ENCODE measurements at regions not wholly inside any gene's neighbourhood (a gene's known extent, or its start where the extent isn't known, plus 50 kb on each side); places are given as distances from the start of the nearest gene placed in this dataset.

- no peaks in the 10 kb centered on the region for H3K79me2 ChIP-seq (ENCODE audit: control insufficient read depth, insufficient read depth, low read length)
- no peak overlapping the region for H3K27ac ChIP-seq (ENCODE audit: insufficient read depth, low read length)
- peak overlapping the region in 1 of 4 experiments; percentile 45 for H3K4me3 ChIP-seq (replicated peaks in 1 of 4; ENCODE audit: control extremely low read depth in 1 of 4, insufficient read depth in 1 of 4, low read depth in 3 of 4, low read length in 4 of 4)
- no peaks in the 10 kb centered on the region for H3K4me1 ChIP-seq (ENCODE audit: control insufficient read depth, extremely low read depth, insufficient read depth, low read length)
- H3K9me3 ChIP-seq (ENCODE audit: control insufficient read depth, insufficient read depth, low read depth, low read length), result no peaks in the 10 kb centered on the region
- no peak overlapping the region for H3K4me2 ChIP-seq (ENCODE audit: extremely low read depth, insufficient read depth, low read length)
- H3K9ac ChIP-seq (ENCODE audit: insufficient read depth, low read length), result no peak overlapping the region
- H3K27me3 ChIP-seq (ENCODE audit: control insufficient read depth, insufficient read depth, low read length), result no peaks in the 10 kb centered on the region
- TF ChIP-seq CTCF (conservative IDR thresholded peaks at IDR 0.05 in 1 of 2, IDR thresholded peaks at IDR 0.05 in 1 of 2; ENCODE audit: low read depth in 1 of 2, low read length in 2 of 2), result no peak
- TF ChIP-seq EZH2 (IDR thresholded peaks at IDR 0.05; ENCODE audit: low read length, missing control alignments), result no peak
- H3K36me3 ChIP-seq (ENCODE audit: control insufficient read depth, insufficient read depth, low read length), result no peaks in the 10 kb centered on the region
- peak in 1 of 2 donors; percentile 5 for DNase-seq (ENCODE audit: low read depth in 2 of 2)
- H4K20me1 ChIP-seq (ENCODE audit: control insufficient read depth, extremely low read depth, insufficient read depth, low read length), result no peaks in the 10 kb centered on the region
- peak overlapping the region; percentile 27 for H2AFZ ChIP-seq (ENCODE audit: low read length)
These were observed 364.0 kb downstream of the GPD2 start for GRCh38 chr2:156800065-156800653.

- Histone ChIP-seq H3K27me3 (ENCODE audit: control insufficient read depth, insufficient read depth, low read length) (no peaks in the 10 kb centered on the region), H3K9ac (ENCODE audit: insufficient read depth, low read length) (no peak overlapping the region), H3K79me2 (ENCODE audit: control insufficient read depth, insufficient read depth, low read length) (no peaks in the 10 kb centered on the region), H3K9me3 (ENCODE audit: control insufficient read depth, insufficient read depth, low read depth, low read length) (no peaks in the 10 kb centered on the region), H3K27ac (ENCODE audit: insufficient read depth, low read length) (no peak overlapping the region), H3K4me1 (ENCODE audit: control insufficient read depth, extremely low read depth, insufficient read depth, low read length) (no peaks in the 10 kb centered on the region), H2AFZ (ENCODE audit: low read length) (no peak overlapping the region), H3K36me3 (ENCODE audit: control insufficient read depth, insufficient read depth, low read length) (no peaks in the 10 kb centered on the region), H3K4me2 (ENCODE audit: extremely low read depth, insufficient read depth, low read length) (no peak overlapping the region), H3K4me3 (replicated peaks in 1 of 4; ENCODE audit: control extremely low read depth in 1 of 4, insufficient read depth in 1 of 4, low read depth in 3 of 4, low read length in 4 of 4) (peak overlapping the region in 1 of 4 experiments; percentile 45), H4K20me1 (ENCODE audit: control insufficient read depth, extremely low read depth, insufficient read depth, low read length) (no peaks in the 10 kb centered on the region)
- DNase-seq (ENCODE audit: low read depth in 2 of 2), result peak; percentile 11 to 18
- TF ChIP-seq EZH2 (IDR thresholded peaks at IDR 0.05; ENCODE audit: low read length, missing control alignments), result no peak
- TF ChIP-seq CTCF (conservative IDR thresholded peaks at IDR 0.05 in 1 of 2, IDR thresholded peaks at IDR 0.05 in 1 of 2; ENCODE audit: low read depth in 1 of 2, low read length in 2 of 2), result no peak
These were observed 364.7 kb downstream of the GPD2 start for GRCh38 chr2:156800781-156801361.

- Histone ChIP-seq H3K36me3 (ENCODE audit: control insufficient read depth, insufficient read depth, low read length) (no peaks in the 10 kb centered on the region), H3K4me3 (replicated peaks in 1 of 4; ENCODE audit: control extremely low read depth in 1 of 4, insufficient read depth in 1 of 4, low read depth in 3 of 4, low read length in 4 of 4) (no peak overlapping the region), H3K4me2 (ENCODE audit: extremely low read depth, insufficient read depth, low read length) (no peak overlapping the region), H3K79me2 (ENCODE audit: control insufficient read depth, insufficient read depth, low read length) (no peaks in the 10 kb centered on the region), H3K9me3 (ENCODE audit: control insufficient read depth, insufficient read depth, low read depth, low read length) (no peaks in the 10 kb centered on the region), H4K20me1 (ENCODE audit: control insufficient read depth, extremely low read depth, insufficient read depth, low read length) (no peaks in the 10 kb centered on the region), H3K9ac (ENCODE audit: insufficient read depth, low read length) (no peak overlapping the region), H3K27me3 (ENCODE audit: control insufficient read depth, insufficient read depth, low read length) (no peaks in the 10 kb centered on the region), H2AFZ (ENCODE audit: low read length) (no peak overlapping the region), H3K27ac (ENCODE audit: insufficient read depth, low read length) (no peak overlapping the region), H3K4me1 (ENCODE audit: control insufficient read depth, extremely low read depth, insufficient read depth, low read length) (no peaks in the 10 kb centered on the region)
- no peak for DNase-seq (ENCODE audit: low read depth in 2 of 2)
- TF ChIP-seq CTCF (conservative IDR thresholded peaks at IDR 0.05 in 1 of 2, IDR thresholded peaks at IDR 0.05 in 1 of 2; ENCODE audit: low read depth in 1 of 2, low read length in 2 of 2) (no peak), EZH2 (IDR thresholded peaks at IDR 0.05; ENCODE audit: low read length, missing control alignments) (no peak)
These were observed 367.1 kb downstream of the GPD2 start for GRCh38 chr2:156803243-156803642.

Measured in fibroblast of lung (primary cell).